Tibial nerve (tissue), 4 donors: ENCODE measurements at regions not wholly inside any gene's neighbourhood (a gene's known extent, or its start where the extent isn't known, plus 50 kb on each side); places are given as distances from the start of the nearest gene placed in this dataset.

Experiments
- EP300 ChIP-seq, 2 donors: sonication (generic); formaldehyde crosslinking; IDR thresholded peaks; one replicate each; pipeline ENCODE4 v1.6.1; 2017; ENCODE audit warnings: antibody characterized with exemption in 2 of 2, mild to moderate bottlenecking in 1 of 2
- POLR2A ChIP-seq, 2 donors: fragments of 450-650 bp; IDR thresholded peaks; one replicate each; pipeline ENCODE4 v1.6.1; 2017; ENCODE audit warnings: antibody characterized with exemption in 2 of 2, mild to moderate bottlenecking in 2 of 2, moderate library complexity in 2 of 2
- TF ChIP-seq, protein P1 (sequence below), 5 experiments: fragments of 200-600 bp in 3 of 5; fragments of 450-650 bp in 2 of 5; sonication (generic) in 3 of 5; IDR thresholded peaks; one replicate each; pipeline ENCODE4 v1.5.1; 2016 to 2019; ENCODE audit warnings: antibody characterized with exemption in 5 of 5, mild to moderate bottlenecking in 3 of 5, moderate library complexity in 2 of 5

GRCh38 chr11:105211806-105212554 is 72.4 kb upstream of the CARD18 start:
- TF ChIP-seq, protein P1, sequence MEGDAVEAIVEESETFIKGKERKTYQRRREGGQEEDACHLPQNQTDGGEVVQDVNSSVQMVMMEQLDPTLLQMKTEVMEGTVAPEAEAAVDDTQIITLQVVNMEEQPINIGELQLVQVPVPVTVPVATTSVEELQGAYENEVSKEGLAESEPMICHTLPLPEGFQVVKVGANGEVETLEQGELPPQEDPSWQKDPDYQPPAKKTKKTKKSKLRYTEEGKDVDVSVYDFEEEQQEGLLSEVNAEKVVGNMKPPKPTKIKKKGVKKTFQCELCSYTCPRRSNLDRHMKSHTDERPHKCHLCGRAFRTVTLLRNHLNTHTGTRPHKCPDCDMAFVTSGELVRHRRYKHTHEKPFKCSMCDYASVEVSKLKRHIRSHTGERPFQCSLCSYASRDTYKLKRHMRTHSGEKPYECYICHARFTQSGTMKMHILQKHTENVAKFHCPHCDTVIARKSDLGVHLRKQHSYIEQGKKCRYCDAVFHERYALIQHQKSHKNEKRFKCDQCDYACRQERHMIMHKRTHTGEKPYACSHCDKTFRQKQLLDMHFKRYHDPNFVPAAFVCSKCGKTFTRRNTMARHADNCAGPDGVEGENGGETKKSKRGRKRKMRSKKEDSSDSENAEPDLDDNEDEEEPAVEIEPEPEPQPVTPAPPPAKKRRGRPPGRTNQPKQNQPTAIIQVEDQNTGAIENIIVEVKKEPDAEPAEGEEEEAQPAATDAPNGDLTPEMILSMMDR (IDR thresholded peaks at IDR 0.05), result no peak
- no peak for TF ChIP-seq POLR2A (IDR thresholded peaks at IDR 0.05)
- TF ChIP-seq EP300 (IDR thresholded peaks at IDR 0.05), result no peak
